Mononuclear cell (primary cell): ENCODE measurements at regions not wholly inside any gene's neighbourhood (a gene's known extent, or its start where the extent isn't known, plus 50 kb on each side); places are given as distances from the start of the nearest gene placed in this dataset.
"Not testable (repeated sequence)": the region's sequence is repeated elsewhere in the genome, so short reads cannot be mapped to it uniquely, and the experiment has no call there.

Experiments
- H3K27me3 ChIP-seq: 2 replicates; pipeline ENCODE4 v1.6.0; 2011; ENCODE audit warnings: low read length, control low read depth; ENCODE audit not compliant: insufficient read depth
- H3K4me1 ChIP-seq: 2 replicates; pipeline ENCODE4 v1.5.1; 2011; ENCODE audit warnings: mild to moderate bottlenecking, low read length, control low read depth; ENCODE audit not compliant: insufficient read depth
- H3K4me3 ChIP-seq: 2 replicates; pipeline ENCODE4 v1.5.1; 2011; ENCODE audit warnings: mild to moderate bottlenecking, low read length, moderate library complexity
- H3K9me3 ChIP-seq: 2 replicates; pipeline ENCODE4 v1.5.1; 2011; ENCODE audit warnings: low read depth, mild to moderate bottlenecking, control low read depth, low read length

GRCh38 chr21:36207577-36208320, 51.1 kb downstream of the DOP1B start:
- no peaks in the 10 kb centered on the region for H3K4me1 ChIP-seq
- H3K27me3 ChIP-seq, result no peaks in the 10 kb centered on the region
- no peak overlapping the region for H3K4me3 ChIP-seq
- H3K9me3 ChIP-seq, result no peaks in the 10 kb centered on the region

- Histone ChIP-seq H3K4me3 (no peak overlapping the region), H3K9me3 (no peaks in the 10 kb centered on the region), H3K27me3 (no peaks in the 10 kb centered on the region), H3K4me1 (no peaks in the 10 kb centered on the region)
Observed at GRCh38 chr21:36208326-36209013, 51.8 kb downstream of the DOP1B start.

- Histone ChIP-seq H3K4me1 (no peaks in the 10 kb centered on the region), H3K27me3 (no peaks in the 10 kb centered on the region), H3K9me3 (no peaks in the 10 kb centered on the region), H3K4me3 (no peak overlapping the region)
Observed at GRCh38 chr21:36209626-36210171, 53.1 kb downstream of the DOP1B start.

- H3K4me3 ChIP-seq, result no peak overlapping the region
- H3K4me1 ChIP-seq, result no peaks in the 10 kb centered on the region
- H3K9me3 ChIP-seq, result no peaks in the 10 kb centered on the region
- no peaks in the 10 kb centered on the region for H3K27me3 ChIP-seq
Observed at GRCh38 chr21:36210779-36211659, 54.4 kb downstream of the DOP1B start.

- Histone ChIP-seq H3K9me3 (no peaks in the 10 kb centered on the region), H3K27me3 (no peaks in the 10 kb centered on the region), H3K4me3 (no peak overlapping the region), H3K4me1 (no peaks in the 10 kb centered on the region)
Observed at GRCh38 chr21:36211660-36212512, 55.3 kb downstream of the DOP1B start.

GRCh38 chr21:36212513-36212780, 55.8 kb downstream of the DOP1B start:
- Histone ChIP-seq H3K9me3 (no peaks in the 10 kb centered on the region), H3K4me3 (no peak overlapping the region), H3K4me1 (no peaks in the 10 kb centered on the region), H3K27me3 (no peaks in the 10 kb centered on the region)

GRCh38 chr21:36214561-36214960, 57.9 kb downstream of the DOP1B start:
- H3K9me3 ChIP-seq, result no peaks in the 10 kb centered on the region
- no peaks in the 10 kb centered on the region for H3K27me3 ChIP-seq
- H3K4me1 ChIP-seq, result no peaks in the 10 kb centered on the region
- no peak overlapping the region for H3K4me3 ChIP-seq

- H3K4me1 ChIP-seq, result no peaks in the 10 kb centered on the region
- H3K4me3 ChIP-seq, result no peak overlapping the region
- H3K27me3 ChIP-seq, result no peaks in the 10 kb centered on the region
- H3K9me3 ChIP-seq, result no peaks in the 10 kb centered on the region
Observed at GRCh38 chr21:36217743-36218142, 61.1 kb downstream of the DOP1B start.

- Histone ChIP-seq H3K4me3 (no peak overlapping the region), H3K9me3 (no peaks in the 10 kb centered on the region), H3K4me1 (no peaks in the 10 kb centered on the region), H3K27me3 (no peaks in the 10 kb centered on the region)
Observed at GRCh38 chr21:36218691-36219090, 62.1 kb downstream of the DOP1B start.

- Histone ChIP-seq H3K27me3 (no peaks in the 10 kb centered on the region), H3K4me3 (no peak overlapping the region), H3K4me1 (no peaks in the 10 kb centered on the region), H3K9me3 (no peaks in the 10 kb centered on the region)
Observed at GRCh38 chr21:36223451-36223850, 66.8 kb downstream of the DOP1B start.

GRCh38 chr21:36229181-36229580, 72.6 kb downstream of the DOP1B start:
- Histone ChIP-seq H3K4me3 (no peak overlapping the region), H3K27me3 (no peaks in the 10 kb centered on the region), H3K4me1 (no peaks in the 10 kb centered on the region), H3K9me3 (no peaks in the 10 kb centered on the region)

- H3K4me3 ChIP-seq, H3K27me3 ChIP-seq, H3K4me1 ChIP-seq, H3K9me3 ChIP-seq: not testable (repeated sequence)
Observed at GRCh38 chr21:36231444-36231843, 74.8 kb downstream of the DOP1B start.

- Histone ChIP-seq H3K4me3 (no peak overlapping the region), H3K27me3 (no peaks in the 10 kb centered on the region), H3K9me3 (no peaks in the 10 kb centered on the region), H3K4me1 (no peaks in the 10 kb centered on the region)
Observed at GRCh38 chr21:36232641-36233040, 76.0 kb downstream of the DOP1B start.

- H3K9me3 ChIP-seq, result no peaks in the 10 kb centered on the region
Observed at GRCh38 chr21:36235058-36235582, 78.5 kb downstream of the DOP1B start.

More at GRCh38 chr21:36235058-36235582, 78.5 kb downstream of the DOP1B start:
- no peaks in the 10 kb centered on the region for H3K27me3 ChIP-seq
- H3K4me1 ChIP-seq, result no peaks in the 10 kb centered on the region
- no peak overlapping the region for H3K4me3 ChIP-seq
